GM23338 (cell line): ENCODE measurements at regions not wholly inside any gene's neighbourhood (a gene's known extent, or its start where the extent isn't known, plus 50 kb on each side); places are given as distances from the start of the nearest gene placed in this dataset.

Experiments
- ATAC-seq: fragments of 200-7000 bp; cut with Tn5 transposase; 3 replicates; pipeline ENCODE4 v1.9.1; 2020
- DNase-seq: peaks from one replicate; pipeline ENCODE4 v3.0.0-alpha.2; 2015; ENCODE audit warnings: low spot score
- H2AFZ ChIP-seq: fragments of 200-600 bp; sonication (generic); 2 replicates; pipeline ENCODE4 v1.8.0; 2016; ENCODE audit warnings: antibody characterized with exemption, mild to moderate bottlenecking, moderate library complexity
- H3F3A ChIP-seq: fragments of 200-600 bp; sonication (generic); replicated peaks from 2 replicates; pipeline ENCODE4 v1.8.0; 2017; ENCODE audit warnings: antibody characterized with exemption, mixed run types, low read depth
- H3K27ac ChIP-seq: fragments of 200-600 bp; sonication (generic); 2 replicates; pipeline ENCODE4 v1.6.1; 2016; ENCODE audit warnings: low read depth
- H3K27me3 ChIP-seq: fragments of 200-600 bp; sonication (generic); 2 replicates; pipeline ENCODE4 v1.8.0; 2016; ENCODE audit warnings: mild to moderate bottlenecking, mixed run types, moderate library complexity; ENCODE audit not compliant: insufficient read depth
- H3K36me3 ChIP-seq: fragments of 200-600 bp; sonication (generic); 2 replicates; pipeline ENCODE4 v1.8.0; 2016; ENCODE audit warnings: mild to moderate bottlenecking; ENCODE audit not compliant: insufficient read depth
- H3K4me1 ChIP-seq: fragments of 200-600 bp; sonication (generic); 2 replicates; pipeline ENCODE4 v1.8.0; 2016; ENCODE audit warnings: mild to moderate bottlenecking, moderate library complexity; ENCODE audit not compliant: insufficient read depth
- H3K4me2 ChIP-seq: fragments of 200-600 bp; sonication (generic); 2 replicates; pipeline ENCODE4 v1.7.1; 2017; ENCODE audit warnings: mixed run types
- H3K4me3 ChIP-seq: fragments of 200-600 bp; sonication (generic); 2 replicates; pipeline ENCODE4 v1.6.1; 2016; ENCODE audit warnings: mixed run types
- H3K79me2 ChIP-seq: fragments of 200-600 bp; sonication (generic); replicated peaks from 2 replicates; pipeline ENCODE4 v1.8.0; 2017; ENCODE audit warnings: mild to moderate bottlenecking; ENCODE audit not compliant: insufficient read depth
- H3K9me2 ChIP-seq: fragments of 200-600 bp; sonication (generic); 2 replicates; pipeline ENCODE4 v1.8.0; 2017; ENCODE audit not compliant: insufficient read depth
- H4K20me1 ChIP-seq: fragments of 200-600 bp; sonication (generic); replicated peaks from 2 replicates; pipeline ENCODE4 v1.8.0; 2017; ENCODE audit warnings: mild to moderate bottlenecking; ENCODE audit not compliant: insufficient read depth
- H3K27ac Mint-ChIP-seq: 2 replicates; pipeline ENCODE4 v1.8.0; 2020; ENCODE audit warnings: inconsistent platforms, mild to moderate bottlenecking, moderate library complexity, mixed read lengths
- H3K27me3 Mint-ChIP-seq: 3 replicates; pipeline ENCODE4 v1.8.0; 2022; ENCODE audit warnings: low read depth, mild to moderate bottlenecking, moderate library complexity, mixed read lengths, inconsistent platforms; ENCODE audit not compliant: insufficient read depth, poor library complexity
- H3K36me3 Mint-ChIP-seq: 3 replicates; pipeline ENCODE4 v1.8.0; 2021; ENCODE audit warnings: low read depth, mild to moderate bottlenecking, inconsistent platforms, moderate library complexity, mixed read lengths
- H3K4me1 Mint-ChIP-seq: 3 replicates; pipeline ENCODE4 v1.8.0; 2020; ENCODE audit warnings: mild to moderate bottlenecking, inconsistent platforms, mixed read lengths
- H3K4me3 Mint-ChIP-seq: 3 replicates; pipeline ENCODE4 v1.8.0; 2021; ENCODE audit warnings: moderate library complexity, mild to moderate bottlenecking, inconsistent platforms, mixed read lengths
- H3K9me3 Mint-ChIP-seq: 3 replicates; pipeline ENCODE4 v1.8.0; 2020; ENCODE audit warnings: moderate library complexity, mild to moderate bottlenecking, inconsistent platforms, mixed read lengths
- CTCF ChIP-seq, 2 experiments: fragments of 200-600 bp in 1 of 2; sonication (generic) in 1 of 2; conservative IDR thresholded peaks; 2 replicates each; pipeline versions ENCODE4 v1.5.1 to v1.6.1; 2016 to 2017; ENCODE audit warnings: antibody characterized with exemption in 2 of 2, low read depth in 2 of 2, mild to moderate bottlenecking in 2 of 2, moderate library complexity in 1 of 2
- EZH2phosphoT487 ChIP-seq: fragments of 200-600 bp; sonication (generic); IDR thresholded peaks from one replicate; pipeline ENCODE4 v1.8.1; 2018; ENCODE audit warnings: antibody characterized with exemption; ENCODE audit not compliant: unreplicated experiment
- NANOG ChIP-seq: IDR thresholded peaks from 2 replicates; pipeline ENCODE4 v1.6.1; 2016; ENCODE audit warnings: antibody characterized with exemption, borderline replicate concordance
- POLR2AphosphoS5 ChIP-seq: IDR thresholded peaks from 2 replicates; pipeline ENCODE4 v1.6.1; 2016; ENCODE audit warnings: antibody characterized with exemption, low read depth
- REST ChIP-seq: IDR thresholded peaks from one replicate; pipeline ENCODE4 v1.6.1; 2018; ENCODE audit warnings: antibody characterized with exemption; ENCODE audit not compliant: unreplicated experiment
- STAT1 ChIP-seq: IDR thresholded peaks from one replicate; pipeline ENCODE4 v1.6.1; 2016; ENCODE audit warnings: antibody characterized with exemption; ENCODE audit not compliant: unreplicated experiment
- ZNF114 ChIP-seq: fragments of 250-450 bp; sonication (Bioruptor Pico); IDR thresholded peaks from 2 replicates; pipeline ENCODE4 v1.5.0; 2020; ENCODE audit warnings: mild to moderate bottlenecking, moderate library complexity
- TF ChIP-seq, protein P1 (sequence below): IDR thresholded peaks from 2 replicates; pipeline ENCODE4 v1.6.1; 2016; ENCODE audit warnings: antibody characterized with exemption

GRCh38 chr22:22799561-22799960 is 88.1 kb upstream of the IGLL5 start (continued):
- TF ChIP-seq, protein P1, sequence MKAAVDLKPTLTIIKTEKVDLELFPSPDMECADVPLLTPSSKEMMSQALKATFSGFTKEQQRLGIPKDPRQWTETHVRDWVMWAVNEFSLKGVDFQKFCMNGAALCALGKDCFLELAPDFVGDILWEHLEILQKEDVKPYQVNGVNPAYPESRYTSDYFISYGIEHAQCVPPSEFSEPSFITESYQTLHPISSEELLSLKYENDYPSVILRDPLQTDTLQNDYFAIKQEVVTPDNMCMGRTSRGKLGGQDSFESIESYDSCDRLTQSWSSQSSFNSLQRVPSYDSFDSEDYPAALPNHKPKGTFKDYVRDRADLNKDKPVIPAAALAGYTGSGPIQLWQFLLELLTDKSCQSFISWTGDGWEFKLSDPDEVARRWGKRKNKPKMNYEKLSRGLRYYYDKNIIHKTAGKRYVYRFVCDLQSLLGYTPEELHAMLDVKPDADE, result no peak

DNA sequence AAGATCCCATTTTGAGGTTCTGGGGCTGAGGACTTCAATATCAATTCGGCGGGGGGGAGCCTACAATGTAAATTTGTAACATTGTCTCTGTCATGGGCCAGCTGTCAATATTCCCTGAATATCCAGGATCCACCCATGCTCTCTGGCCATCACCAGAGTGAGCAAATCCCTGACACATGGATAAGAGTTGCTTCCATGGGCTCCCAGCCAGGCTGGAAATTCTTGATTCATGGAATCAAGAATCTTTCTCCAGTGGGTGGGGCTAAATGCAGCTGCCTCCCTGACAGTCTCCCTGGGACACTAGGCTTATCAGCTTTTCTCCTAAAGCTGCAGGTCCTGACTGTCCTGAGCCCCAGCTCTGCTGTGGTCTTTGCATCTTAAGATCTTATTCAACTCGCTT is 86.9 kb upstream of the IGLL5 start:
- no peaks in the 10 kb centered on the region; the same call in 1 of the 2 replicates for H4K20me1 ChIP-seq
- Mint-ChIP-seq H3K4me1 (peaks cover 3% of the 10 kb centered on the region; the same call in 2 of the 3 replicates), H3K27me3 (peaks cover 52% of the 10 kb centered on the region), H3K27ac (no peak overlapping the region), H3K9me3 (no peaks in the 10 kb centered on the region), H3K36me3 (no peaks in the 10 kb centered on the region), H3K4me3 (no peak overlapping the region)
- no peaks in the 10 kb centered on the region for H3K4me1 ChIP-seq
- H3K9me2 ChIP-seq, result no peaks in the 10 kb centered on the region
- ATAC-seq (no peak), DNase-seq (no peak)
- H3K79me2 ChIP-seq, result no peaks in the 10 kb centered on the region
- no peak overlapping the region for H3K4me3 ChIP-seq
- H3K4me2 ChIP-seq, result no peak overlapping the region
- peaks cover 100% of the 10 kb centered on the region for H3K27me3 ChIP-seq
- no peak overlapping the region for H3K27ac ChIP-seq
- H2AFZ ChIP-seq, result no peak overlapping the region
- no peak for TF ChIP-seq STAT1
- H3K36me3 ChIP-seq, result no peaks in the 10 kb centered on the region
- H3F3A ChIP-seq, result no peaks in the 10 kb centered on the region

DNA sequence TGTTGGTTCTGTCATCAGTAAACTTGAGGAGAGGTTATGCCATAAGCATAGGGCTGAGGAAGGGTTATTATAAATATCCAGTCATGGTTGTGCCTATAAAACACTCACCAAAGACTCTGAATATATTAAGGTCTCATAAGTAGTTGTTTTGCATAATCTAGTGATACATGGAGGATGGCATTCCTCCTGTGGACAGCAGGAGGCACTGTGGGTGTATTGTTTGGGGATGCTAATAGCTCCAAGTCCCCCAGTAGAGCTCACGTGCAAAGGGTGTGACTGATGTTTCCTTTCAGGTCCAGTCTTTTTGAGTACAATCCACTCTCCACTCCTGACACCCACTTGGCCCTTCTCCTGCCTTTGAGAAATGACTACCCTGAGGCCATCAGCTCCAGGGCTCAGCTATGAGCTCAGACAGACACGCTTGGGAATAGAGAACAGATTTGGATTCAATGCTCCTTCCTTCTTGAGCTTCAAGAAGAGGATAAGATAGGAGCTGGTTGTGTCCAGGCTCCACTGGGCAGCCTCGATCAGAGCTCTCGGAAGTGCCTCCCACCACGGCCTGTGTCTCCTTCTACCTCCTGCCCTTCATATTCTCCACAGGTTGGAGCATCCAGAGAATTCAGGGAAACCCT is 85.2 kb upstream of the IGLL5 start:
- Mint-ChIP-seq H3K9me3 (no peaks in the 10 kb centered on the region), H3K27ac (no peak overlapping the region), H3K4me1 (peaks cover 3% of the 10 kb centered on the region; the same call in 2 of the 3 replicates), H3K27me3 (peaks cover 42% of the 10 kb centered on the region), H3K36me3 (no peaks in the 10 kb centered on the region), H3K4me3 (no peak overlapping the region)
- no peaks in the 10 kb centered on the region for H3K4me1 ChIP-seq
- peak; percentile 57 to 71 for TF ChIP-seq CTCF (conservative IDR thresholded peaks at IDR 0.05; ENCODE audit: low read depth in 2 of 2)
- TF ChIP-seq POLR2AphosphoS5, result no peak
- H2AFZ ChIP-seq, result no peak overlapping the region
- no peak overlapping the region for H3K4me3 ChIP-seq
- ATAC-seq (peak; percentile 68), DNase-seq (peak; percentile 35)
- no peaks in the 10 kb centered on the region for H3K9me2 ChIP-seq
- H3F3A ChIP-seq, result no peaks in the 10 kb centered on the region
- no peaks in the 10 kb centered on the region for H3K79me2 ChIP-seq
- H3K27ac ChIP-seq, result no peak overlapping the region
- H3K4me2 ChIP-seq, result no peak overlapping the region
- H3K36me3 ChIP-seq, result no peaks in the 10 kb centered on the region
- no peaks in the 10 kb centered on the region for H4K20me1 ChIP-seq
- H3K27me3 ChIP-seq, result peaks cover 100% of the 10 kb centered on the region

- Histone ChIP-seq H3F3A (no peaks in the 10 kb centered on the region), H3K27me3 (peaks cover 100% of the 10 kb centered on the region), H3K27ac (no peak overlapping the region), H4K20me1 (no peaks in the 10 kb centered on the region), H3K9me2 (no peaks in the 10 kb centered on the region), H3K79me2 (no peaks in the 10 kb centered on the region), H3K36me3 (no peaks in the 10 kb centered on the region), H2AFZ (no peak overlapping the region), H3K4me1 (no peaks in the 10 kb centered on the region), H3K4me2 (no peak overlapping the region), H3K4me3 (no peak overlapping the region)
- DNase-seq (no peak), ATAC-seq (no peak)
- peaks cover 39% of the 10 kb centered on the region for H3K27me3 Mint-ChIP-seq
- no peak overlapping the region for H3K27ac Mint-ChIP-seq
- no peak overlapping the region for H3K4me3 Mint-ChIP-seq
- H3K36me3 Mint-ChIP-seq, result no peaks in the 10 kb centered on the region
- no peaks in the 10 kb centered on the region for H3K9me3 Mint-ChIP-seq
- peaks cover 3% of the 10 kb centered on the region; the same call in 2 of the 3 replicates for H3K4me1 Mint-ChIP-seq
- TF ChIP-seq NANOG (no peak), REST (no peak), EZH2phosphoT487 (no peak), ZNF114 (CRISPR knock-in tag) (no peak)
- TF ChIP-seq, protein P1, result no peak
These were observed 84.2 kb upstream of the IGLL5 start for GRCh38 chr22:22803285-22803853.
